ENCODE measurements at regions not wholly inside any gene's neighbourhood (a gene's known extent, or its start where the extent isn't known, plus 50 kb on each side); places are given as distances from the start of the nearest gene placed in this dataset.

GRCh38 chr2:8379128-8379527 is 302.7 kb upstream of the ID2 start:
- ChIA-PET CTCF (no interaction called here), POLR2A (no interaction called here)
- H3K27me3 ChIP-seq (ENCODE audit: insufficient read depth, low read length), result no peaks in the 10 kb centered on the region

More at GRCh38 chr2:8379128-8379527, 302.7 kb upstream of the ID2 start:
- H4K20me1 ChIP-seq (ENCODE audit: insufficient read depth), result no peaks in the 10 kb centered on the region
- H3K79me2 ChIP-seq (ENCODE audit: insufficient read depth, low read length), result no peaks in the 10 kb centered on the region
- ATAC-seq (no peak), DNase-seq (ENCODE audit: low read depth, low spot score) (no peak)
- RAD21 ChIA-PET (ENCODE audit: low non-redundant PET in 1 of 2, low total read pairs in 2 of 2, uncharacterized antibody in 2 of 2, unreplicated experiment in 2 of 2), result no interaction called here
- no peaks in the 10 kb centered on the region for H3K36me3 ChIP-seq (ENCODE audit: control insufficient read depth in 1 of 2, insufficient read depth in 2 of 2, low read length in 2 of 2)
- no peak overlapping the region for H3K9ac ChIP-seq (ENCODE audit: low read length)
- H3K4me3 ChIP-seq (replicated peaks in 1 of 2; ENCODE audit: low read depth in 1 of 2, low read length in 2 of 2), result no peak overlapping the region
- no peaks in the 10 kb centered on the region for H3K9me2 ChIP-seq (ENCODE audit: insufficient read depth)
- no peak for TF ChIP-seq ATF3 (IDR thresholded peaks at IDR 0.05)
- TF ChIP-seq CEBPB (IDR thresholded peaks at IDR 0.05; ENCODE audit: low read depth), result no peak
- TF ChIP-seq EZH2 (IDR thresholded peaks at IDR 0.05), result no peak
- no peak for TF ChIP-seq YY1 (IDR thresholded peaks at IDR 0.05; ENCODE audit: extremely low read depth, insufficient replicate concordance, low read depth, low read length)
- TF ChIP-seq EGR1 (IDR thresholded peaks at IDR 0.05; ENCODE audit: low read depth), result no peak
- no peak for TF ChIP-seq SRF (IDR thresholded peaks at IDR 0.05; ENCODE audit: low read depth)
- no peak for TF ChIP-seq MAX (IDR thresholded peaks at IDR 0.05)
- TF ChIP-seq EZH2phosphoT487 (IDR thresholded peaks at IDR 0.05; ENCODE audit: borderline replicate concordance), result no peak
- no peak for TF ChIP-seq SP1 (IDR thresholded peaks at IDR 0.05; ENCODE audit: low read depth)
- TF ChIP-seq ZBTB33 (IDR thresholded peaks at IDR 0.05; ENCODE audit: extremely low read depth, insufficient replicate concordance, low read length), result no peak
- no peak for TF ChIP-seq CBX3 (IDR thresholded peaks at IDR 0.05; ENCODE audit: low read depth)
- no peak for TF ChIP-seq JUND (IDR thresholded peaks at IDR 0.05)
- no peaks in the 10 kb centered on the region for H3K9me3 ChIP-seq (ENCODE audit: control insufficient read depth in 1 of 2, insufficient read depth in 1 of 2, low read depth in 1 of 2, low read length in 2 of 2)
- H3K27ac ChIP-seq (ENCODE audit: low read depth, low read length), result no peak overlapping the region
- intact Hi-C loops (cut with micrococcal nuclease), result no loop called here
- no peak overlapping the region for H2AFZ ChIP-seq (ENCODE audit: low read depth, low read length, poor library complexity, severe bottlenecking)
- no peaks in the 10 kb centered on the region for H3K4me1 ChIP-seq (ENCODE audit: control insufficient read depth in 1 of 2, insufficient read depth in 2 of 2, low read length in 2 of 2)
- BruUV-seq (replicated peaks), result no TSS peak
- H3K4me2 ChIP-seq (ENCODE audit: low read length), result no peak overlapping the region
